Tibial nerve (tissue), 4 donors: ENCODE measurements at regions not wholly inside any gene's neighbourhood (a gene's known extent, or its start where the extent isn't known, plus 50 kb on each side); places are given as distances from the start of the nearest gene placed in this dataset.

Source experiments
- CTCF ChIP-seq, 5 experiments: fragments of 200-600 bp in 3 of 5; fragments of 450-650 bp in 2 of 5; sonication (generic) in 3 of 5; IDR thresholded peaks; one replicate each; pipeline ENCODE4 v1.5.1; 2016 to 2019; ENCODE audit warnings: antibody characterized with exemption in 5 of 5, mild to moderate bottlenecking in 3 of 5, moderate library complexity in 2 of 5
- EP300 ChIP-seq, 2 donors: sonication (generic); formaldehyde crosslinking; IDR thresholded peaks; one replicate each; pipeline ENCODE4 v1.6.1; 2017; ENCODE audit warnings: antibody characterized with exemption in 2 of 2, mild to moderate bottlenecking in 1 of 2
- POLR2A ChIP-seq, 2 donors: fragments of 450-650 bp; IDR thresholded peaks; one replicate each; pipeline ENCODE4 v1.6.1; 2017; ENCODE audit warnings: antibody characterized with exemption in 2 of 2, mild to moderate bottlenecking in 2 of 2, moderate library complexity in 2 of 2

GRCh38 chr4:177728361-177729152 is 286.3 kb upstream of the AGA start:
- no peak for TF ChIP-seq CTCF (IDR thresholded peaks at IDR 0.05)
- no peak for TF ChIP-seq POLR2A (IDR thresholded peaks at IDR 0.05)
- no peak for TF ChIP-seq EP300 (IDR thresholded peaks at IDR 0.05)
